Uterus (tissue), 2 donors: ENCODE measurements at regions not wholly inside any gene's neighbourhood (a gene's known extent, or its start where the extent isn't known, plus 50 kb on each side); places are given as distances from the start of the nearest gene placed in this dataset.

Experiments
- CTCF ChIP-seq, 4 experiments: fragments of 200-600 bp in 2 of 4; fragments of 450-650 bp in 2 of 4; sonication (generic) in 2 of 4; IDR thresholded peaks; one replicate each; pipeline ENCODE4 v1.5.1; 2016 to 2019; ENCODE audit warnings: antibody characterized with exemption in 4 of 4, mild to moderate bottlenecking in 2 of 4, moderate library complexity in 1 of 4
- POLR2A ChIP-seq, 2 donors: fragments of 450-650 bp; IDR thresholded peaks; one replicate each; pipeline ENCODE4 v1.6.1; 2016; ENCODE audit warnings: antibody characterized with exemption in 2 of 2, mild to moderate bottlenecking in 1 of 2, moderate library complexity in 1 of 2

DNA sequence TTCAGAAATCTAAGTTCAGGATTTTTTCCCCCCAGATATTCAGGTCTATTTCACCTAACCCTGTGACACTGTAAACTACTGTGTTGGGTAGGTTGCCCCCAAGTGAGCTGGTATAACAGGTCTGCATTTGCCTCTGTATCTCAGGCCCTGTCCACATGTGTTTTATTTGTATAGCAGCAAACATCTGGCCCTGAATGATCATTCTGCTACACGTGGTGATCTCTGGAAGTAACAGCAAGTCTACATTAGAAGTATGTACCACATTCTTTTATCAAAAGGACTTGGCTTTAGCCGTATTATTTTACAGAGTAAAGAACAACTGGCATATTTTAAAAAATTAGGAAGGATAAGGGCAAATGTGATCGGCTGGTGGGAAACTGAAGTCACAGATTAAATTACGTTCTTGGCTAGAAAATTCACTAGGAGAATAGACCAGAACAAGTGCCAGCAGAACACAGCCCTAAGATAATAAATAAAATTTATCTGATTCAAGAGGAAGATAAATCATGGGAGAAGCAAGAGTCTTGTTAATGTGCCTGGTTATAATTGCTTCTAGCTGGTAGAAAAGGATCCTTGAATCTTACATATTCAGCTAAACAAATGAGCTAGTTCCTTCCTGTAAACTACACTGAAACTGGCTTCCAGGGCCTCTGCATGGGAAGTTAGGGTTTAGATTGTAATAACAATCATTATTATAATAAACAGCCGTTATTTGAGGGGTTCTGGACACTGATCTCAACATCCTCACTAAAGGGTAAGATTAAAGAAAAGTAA lies 192.1 kb downstream of the SAMD5 start:
- TF ChIP-seq CTCF (IDR thresholded peaks at IDR 0.05) (no peak), POLR2A (IDR thresholded peaks at IDR 0.05) (no peak)
